HuH-7 (cell line): ENCODE measurements at regions not wholly inside any gene's neighbourhood (a gene's known extent, or its start where the extent isn't known, plus 50 kb on each side); places are given as distances from the start of the nearest gene placed in this dataset.

Source experiments
- DNase-seq: peaks from one replicate; pipeline ENCODE4 v3.0.0; 2011; ENCODE audit warnings: low spot score

GRCh38 chr14:73782623-73783022 lies 68.4 kb upstream of the PNMA1 start:
- no peak for DNase-seq

GRCh38 chr14:73780896-73781295 lies 66.7 kb upstream of the PNMA1 start:
- no peak for DNase-seq

GRCh38 chr14:73780391-73780790 lies 66.2 kb upstream of the PNMA1 start:
- no peak for DNase-seq

GRCh38 chr14:73778736-73779135 lies 64.6 kb upstream of the PNMA1 start:
- DNase-seq, result no peak

GRCh38 chr14:73777420-73777819 lies 63.2 kb upstream of the PNMA1 start:
- DNase-seq, result no peak

GRCh38 chr14:73776194-73776537 lies 62.0 kb upstream of the PNMA1 start:
- no peak for DNase-seq

- DNase-seq, result no peak
Observed at GRCh38 chr14:73775339-73776193, 61.4 kb upstream of the PNMA1 start.

- no peak for DNase-seq
Observed at GRCh38 chr14:73774671-73775070, 60.5 kb upstream of the PNMA1 start.

- no peak for DNase-seq
Observed at GRCh38 chr14:73774241-73774570, 60.0 kb upstream of the PNMA1 start.

- no peak for DNase-seq
Observed at GRCh38 chr14:73773441-73774240, 59.5 kb upstream of the PNMA1 start.

GRCh38 chr14:73771848-73772638 lies 57.9 kb upstream of the PNMA1 start:
- DNase-seq, result no peak

GRCh38 chr14:73770977-73771847 lies 57.0 kb upstream of the PNMA1 start:
- no peak for DNase-seq

GRCh38 chr14:73768107-73768506 lies 53.9 kb upstream of the PNMA1 start:
- DNase-seq, result no peak

GRCh38 chr14:73764406-73765280 lies 50.5 kb upstream of the PNMA1 start:
- no peak for DNase-seq
